ENCODE measurements at regions not wholly inside any gene's neighbourhood (a gene's known extent, or its start where the extent isn't known, plus 50 kb on each side); places are given as distances from the start of the nearest gene placed in this dataset.

- DNase-seq, result no peak
- H3K9me3 ChIP-seq (ENCODE audit: control insufficient read depth, low read length), result no peaks in the 10 kb centered on the region
- no peak overlapping the region for H3K27ac ChIP-seq (ENCODE audit: low read length)
- WGBS, result 89% methylated on average over 2 of the region's 2 CpGs
- no peak overlapping the region for H3K4me3 ChIP-seq (ENCODE audit: low read length)
- no peaks in the 10 kb centered on the region for H3K4me1 ChIP-seq (ENCODE audit: control insufficient read depth, insufficient read depth, low read length)
- ATAC-seq, result no peak
- intact Hi-C loops (cut with DNase I), result no loop called here
- no peaks in the 10 kb centered on the region for H3K27me3 ChIP-seq (ENCODE audit: control insufficient read depth, insufficient read depth)
Measured at GRCh38 chr13:53703371-53704080, 674.9 kb downstream of the OLFM4 start.

- ATAC-seq, result no peak
- H3K27me3 ChIP-seq (ENCODE audit: control insufficient read depth, insufficient read depth), result no peaks in the 10 kb centered on the region
- H3K4me3 ChIP-seq (ENCODE audit: low read length), result no peak overlapping the region
- DNase-seq, result no peak
- intact Hi-C loops (cut with DNase I), result no loop called here
- H3K27ac ChIP-seq (ENCODE audit: low read length), result no peak overlapping the region
- no peaks in the 10 kb centered on the region for H3K4me1 ChIP-seq (ENCODE audit: control insufficient read depth, insufficient read depth, low read length)
- H3K9me3 ChIP-seq (ENCODE audit: control insufficient read depth, low read length), result no peaks in the 10 kb centered on the region
Measured at GRCh38 chr13:53719281-53719680, 690.7 kb downstream of the OLFM4 start.

- no peak for ATAC-seq
Measured at GRCh38 chr13:53732664-53733063, 704.1 kb downstream of the OLFM4 start.

GRCh38 chr13:53743906-53744305 is 715.3 kb downstream of the OLFM4 start:
- Histone ChIP-seq H3K27me3 (ENCODE audit: control insufficient read depth, insufficient read depth) (no peaks in the 10 kb centered on the region), H3K4me1 (ENCODE audit: control insufficient read depth, insufficient read depth, low read length) (no peaks in the 10 kb centered on the region), H3K4me3 (ENCODE audit: low read length) (no peak overlapping the region), H3K27ac (ENCODE audit: low read length) (no peak overlapping the region), H3K9me3 (ENCODE audit: control insufficient read depth, low read length) (no peaks in the 10 kb centered on the region)
- WGBS, result 94% methylated on average over 1 of the region's 1 CpG
- intact Hi-C loops (cut with DNase I), result no loop called here
- no peak for DNase-seq
- no peak for ATAC-seq

More at GRCh38 chr13:53732664-53733063, 704.1 kb downstream of the OLFM4 start:
- Histone ChIP-seq H3K4me3 (ENCODE audit: low read length) (no peak overlapping the region), H3K27me3 (ENCODE audit: control insufficient read depth, insufficient read depth) (no peaks in the 10 kb centered on the region), H3K27ac (ENCODE audit: low read length) (no peak overlapping the region), H3K4me1 (ENCODE audit: control insufficient read depth, insufficient read depth, low read length) (no peaks in the 10 kb centered on the region), H3K9me3 (ENCODE audit: control insufficient read depth, low read length) (no peaks in the 10 kb centered on the region)
- 71% methylated on average over 3 of the region's 3 CpGs for WGBS
- intact Hi-C loops (cut with DNase I), result no loop called here
- DNase-seq, result no peak

- DNase-seq (no peak), ATAC-seq (no peak)
- intact Hi-C loops (cut with DNase I), result no loop called here
- Histone ChIP-seq H3K4me1 (ENCODE audit: control insufficient read depth, insufficient read depth, low read length) (no peaks in the 10 kb centered on the region), H3K27me3 (ENCODE audit: control insufficient read depth, insufficient read depth) (no peaks in the 10 kb centered on the region), H3K4me3 (ENCODE audit: low read length) (no peak overlapping the region), H3K9me3 (ENCODE audit: control insufficient read depth, low read length) (no peaks in the 10 kb centered on the region), H3K27ac (ENCODE audit: low read length) (no peak overlapping the region)
- WGBS, result 90% methylated on average over 1 of the region's 1 CpG
Measured at GRCh38 chr13:53747825-53748224, 719.2 kb downstream of the OLFM4 start.

GRCh38 chr13:53749306-53749705 is 720.7 kb downstream of the OLFM4 start:
- ATAC-seq, result no peak
- intact Hi-C loops (cut with DNase I), result no loop called here
- no peak overlapping the region for H3K4me3 ChIP-seq (ENCODE audit: low read length)
- 35% methylated on average over 3 of the region's 3 CpGs for WGBS
- no peak overlapping the region for H3K27ac ChIP-seq (ENCODE audit: low read length)
- no peaks in the 10 kb centered on the region for H3K4me1 ChIP-seq (ENCODE audit: control insufficient read depth, insufficient read depth, low read length)
- no peak for DNase-seq
- H3K9me3 ChIP-seq (ENCODE audit: control insufficient read depth, low read length), result no peaks in the 10 kb centered on the region
- H3K27me3 ChIP-seq (ENCODE audit: control insufficient read depth, insufficient read depth), result no peaks in the 10 kb centered on the region

- H3K4me1 ChIP-seq (ENCODE audit: control insufficient read depth, insufficient read depth, low read length), result no peaks in the 10 kb centered on the region
- DNase-seq (no peak), ATAC-seq (no peak)
- H3K9me3 ChIP-seq (ENCODE audit: control insufficient read depth, low read length), result no peaks in the 10 kb centered on the region
- WGBS, result 43% methylated on average over 2 of the region's 2 CpGs
- no peak overlapping the region for H3K27ac ChIP-seq (ENCODE audit: low read length)
- H3K27me3 ChIP-seq (ENCODE audit: control insufficient read depth, insufficient read depth), result no peaks in the 10 kb centered on the region
- intact Hi-C loops (cut with DNase I), result no loop called here
- H3K4me3 ChIP-seq (ENCODE audit: low read length), result no peak overlapping the region
Measured at GRCh38 chr13:53759016-53759415, 730.4 kb downstream of the OLFM4 start.

- Histone ChIP-seq H3K27me3 (ENCODE audit: control insufficient read depth, insufficient read depth) (no peaks in the 10 kb centered on the region), H3K4me1 (ENCODE audit: control insufficient read depth, insufficient read depth, low read length) (no peaks in the 10 kb centered on the region), H3K9me3 (ENCODE audit: control insufficient read depth, low read length) (no peaks in the 10 kb centered on the region), H3K27ac (ENCODE audit: low read length) (no peak overlapping the region), H3K4me3 (ENCODE audit: low read length) (no peak overlapping the region)
- intact Hi-C loops (cut with DNase I), result no loop called here
- ATAC-seq (no peak), DNase-seq (no peak)
- 84% methylated on average over 1 of the region's 1 CpG for WGBS
Measured at GRCh38 chr13:53775807-53776206, 747.2 kb downstream of the OLFM4 start.

GRCh38 chr13:53778937-53779336 is 750.3 kb downstream of the OLFM4 start:
- no peak for DNase-seq
- no peak overlapping the region for H3K27ac ChIP-seq (ENCODE audit: low read length)
- H3K27me3 ChIP-seq (ENCODE audit: control insufficient read depth, insufficient read depth), result no peaks in the 10 kb centered on the region
- ATAC-seq, result no peak
- no peaks in the 10 kb centered on the region for H3K4me1 ChIP-seq (ENCODE audit: control insufficient read depth, insufficient read depth, low read length)
- intact Hi-C loops (cut with DNase I), result no loop called here
- H3K4me3 ChIP-seq (ENCODE audit: low read length), result no peak overlapping the region
- no peaks in the 10 kb centered on the region for H3K9me3 ChIP-seq (ENCODE audit: control insufficient read depth, low read length)
- WGBS, result 78% methylated on average over 2 of the region's 2 CpGs

GRCh38 chr13:53781941-53782340 is 753.3 kb downstream of the OLFM4 start:
- Histone ChIP-seq H3K4me1 (ENCODE audit: control insufficient read depth, insufficient read depth, low read length) (no peaks in the 10 kb centered on the region), H3K27me3 (ENCODE audit: control insufficient read depth, insufficient read depth) (no peaks in the 10 kb centered on the region), H3K27ac (ENCODE audit: low read length) (no peak overlapping the region), H3K4me3 (ENCODE audit: low read length) (no peak overlapping the region), H3K9me3 (ENCODE audit: control insufficient read depth, low read length) (no peaks in the 10 kb centered on the region)
- no peak for DNase-seq
- 21% methylated on average over 6 of the region's 6 CpGs for whole genome bisulfite sequencing
- intact Hi-C loops (cut with DNase I), result loop anchor here in 1 of 4 donors (10.0 kb wide), 1 partner anchor 753 kb away; no protein-coding TSS in a partner anchor
- ATAC-seq, result no peak

GRCh38 chr13:53782488-53782961 is 753.9 kb downstream of the OLFM4 start:
- Histone ChIP-seq H3K4me1 (ENCODE audit: control insufficient read depth, insufficient read depth, low read length) (no peaks in the 10 kb centered on the region), H3K27me3 (ENCODE audit: control insufficient read depth, insufficient read depth) (no peaks in the 10 kb centered on the region), H3K4me3 (ENCODE audit: low read length) (no peak overlapping the region), H3K27ac (ENCODE audit: low read length) (no peak overlapping the region), H3K9me3 (ENCODE audit: control insufficient read depth, low read length) (no peaks in the 10 kb centered on the region)
- intact Hi-C loops (cut with DNase I), result loop anchor here in 1 of 4 donors (10.0 kb wide), 1 partner anchor 752 kb away; no protein-coding TSS in a partner anchor
- DNase-seq (no peak), ATAC-seq (peak; percentile 51)
- under 1% methylated on average over 9 of the region's 9 CpGs for WGBS
